ENCODE measurements at regions not wholly inside any gene's neighbourhood (a gene's known extent, or its start where the extent isn't known, plus 50 kb on each side); places are given as distances from the start of the nearest gene placed in this dataset.

DNA sequence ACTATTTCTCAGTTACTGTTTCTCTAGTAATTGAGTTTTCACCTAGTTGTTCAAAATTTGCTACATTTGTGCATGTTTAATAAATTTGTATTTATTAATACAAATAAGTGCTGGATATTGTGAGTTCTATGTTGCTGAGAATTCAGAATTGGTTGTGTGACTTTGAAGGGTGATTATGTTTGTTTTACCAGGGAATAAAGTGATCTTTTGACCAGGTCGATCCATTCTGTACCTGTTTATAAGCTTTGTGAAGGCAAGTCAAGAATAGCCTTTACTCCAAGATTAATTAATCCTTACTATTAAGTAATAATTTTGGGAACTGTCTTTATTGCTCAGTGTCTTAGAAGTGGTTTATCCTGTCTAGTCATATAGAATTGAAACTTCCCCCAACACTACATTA is 230.0 kb upstream of the GYPC start:
- no peak overlapping the region for H3K4me3 ChIP-seq
- TF ChIP-seq, protein P1, sequence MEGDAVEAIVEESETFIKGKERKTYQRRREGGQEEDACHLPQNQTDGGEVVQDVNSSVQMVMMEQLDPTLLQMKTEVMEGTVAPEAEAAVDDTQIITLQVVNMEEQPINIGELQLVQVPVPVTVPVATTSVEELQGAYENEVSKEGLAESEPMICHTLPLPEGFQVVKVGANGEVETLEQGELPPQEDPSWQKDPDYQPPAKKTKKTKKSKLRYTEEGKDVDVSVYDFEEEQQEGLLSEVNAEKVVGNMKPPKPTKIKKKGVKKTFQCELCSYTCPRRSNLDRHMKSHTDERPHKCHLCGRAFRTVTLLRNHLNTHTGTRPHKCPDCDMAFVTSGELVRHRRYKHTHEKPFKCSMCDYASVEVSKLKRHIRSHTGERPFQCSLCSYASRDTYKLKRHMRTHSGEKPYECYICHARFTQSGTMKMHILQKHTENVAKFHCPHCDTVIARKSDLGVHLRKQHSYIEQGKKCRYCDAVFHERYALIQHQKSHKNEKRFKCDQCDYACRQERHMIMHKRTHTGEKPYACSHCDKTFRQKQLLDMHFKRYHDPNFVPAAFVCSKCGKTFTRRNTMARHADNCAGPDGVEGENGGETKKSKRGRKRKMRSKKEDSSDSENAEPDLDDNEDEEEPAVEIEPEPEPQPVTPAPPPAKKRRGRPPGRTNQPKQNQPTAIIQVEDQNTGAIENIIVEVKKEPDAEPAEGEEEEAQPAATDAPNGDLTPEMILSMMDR (IDR thresholded peaks at IDR 0.05), result no peak
- TF ChIP-seq POLR2A (IDR thresholded peaks at IDR 0.05), result no peak
- no peaks in the 10 kb centered on the region for H3K9me3 ChIP-seq
- no peaks in the 10 kb centered on the region for H3K36me3 ChIP-seq (ENCODE audit: low read depth, missing control alignments)
- no peak overlapping the region for H3K27ac ChIP-seq
- WGBS, 2 donors, result 79 to 88% methylated on average over 1 of the region's 1 CpG
- H3K4me1 ChIP-seq, result no peaks in the 10 kb centered on the region
- no peak for DNase-seq
- intact Hi-C loops (cut with DNase I; ENCODE audit: low total_unique reads), result no loop called here
- H3K27me3 ChIP-seq, result no peaks in the 10 kb centered on the region

- no peak overlapping the region for H3K27ac ChIP-seq
- no peaks in the 10 kb centered on the region for H3K27me3 ChIP-seq
- H3K4me1 ChIP-seq, result no peaks in the 10 kb centered on the region
- no peak for DNase-seq
- no peaks in the 10 kb centered on the region for H3K36me3 ChIP-seq (ENCODE audit: low read depth, missing control alignments)
- no peaks in the 10 kb centered on the region for H3K9me3 ChIP-seq
- no peak for TF ChIP-seq POLR2A (IDR thresholded peaks at IDR 0.05)
- TF ChIP-seq, protein P1 (IDR thresholded peaks at IDR 0.05), result no peak
- intact Hi-C loops (cut with DNase I; ENCODE audit: low total_unique reads), result no loop called here
- no peak overlapping the region for H3K4me3 ChIP-seq
Measured at GRCh38 chr2:126429103-126429502, 226.9 kb upstream of the GYPC start.

- intact Hi-C loops (cut with DNase I; ENCODE audit: low total_unique reads), result no loop called here
- Histone ChIP-seq H3K9me3 (no peaks in the 10 kb centered on the region), H3K36me3 (ENCODE audit: low read depth, missing control alignments) (no peaks in the 10 kb centered on the region), H3K27ac (no peak overlapping the region), H3K4me1 (no peaks in the 10 kb centered on the region), H3K4me3 (no peak overlapping the region), H3K27me3 (no peaks in the 10 kb centered on the region)
- TF ChIP-seq POLR2A (IDR thresholded peaks at IDR 0.05), result no peak
- TF ChIP-seq, protein P1 (IDR thresholded peaks at IDR 0.05), result no peak
- 81% methylated on average over 4 of the region's 4 CpGs for WGBS, 2 donors
- DNase-seq, result no peak
Measured at GRCh38 chr2:126431136-126431535, 224.8 kb upstream of the GYPC start.

DNA sequence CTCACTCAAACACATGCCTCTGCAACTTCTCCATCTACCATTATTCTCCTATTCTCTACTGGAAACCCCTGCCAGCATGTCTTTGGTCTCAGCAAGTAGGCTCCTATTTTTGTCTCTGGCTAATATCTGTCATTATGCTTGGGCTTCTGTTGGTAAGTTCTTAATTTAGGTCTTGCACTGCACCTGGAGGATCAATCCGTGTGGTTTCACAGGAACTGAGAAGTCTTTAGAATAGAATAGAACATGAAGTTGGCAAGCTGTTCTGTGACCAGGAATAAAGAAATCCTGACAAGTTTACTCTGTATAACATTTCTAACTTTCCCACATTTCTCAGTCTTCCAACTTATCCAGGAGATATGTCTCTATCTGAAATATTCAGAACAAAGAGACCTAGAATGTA is 219.5 kb upstream of the GYPC start:
- TF ChIP-seq POLR2A (IDR thresholded peaks at IDR 0.05), result no peak
- TF ChIP-seq, protein P1 (IDR thresholded peaks at IDR 0.05), result no peak
- Histone ChIP-seq H3K27me3 (no peaks in the 10 kb centered on the region), H3K9me3 (no peaks in the 10 kb centered on the region), H3K36me3 (ENCODE audit: low read depth, missing control alignments) (no peaks in the 10 kb centered on the region), H3K27ac (no peak overlapping the region), H3K4me1 (no peaks in the 10 kb centered on the region), H3K4me3 (no peak overlapping the region)
- intact Hi-C loops (cut with DNase I; ENCODE audit: low total_unique reads), result no loop called here
- 36 to 50% methylated on average over 1 of the region's 1 CpG for WGBS, 2 donors
- DNase-seq, result no peak

GRCh38 chr2:126437016-126437415 is 218.9 kb upstream of the GYPC start:
- Histone ChIP-seq H3K9me3 (no peaks in the 10 kb centered on the region), H3K27me3 (no peaks in the 10 kb centered on the region), H3K27ac (no peak overlapping the region), H3K4me1 (no peaks in the 10 kb centered on the region), H3K36me3 (ENCODE audit: low read depth, missing control alignments) (no peaks in the 10 kb centered on the region), H3K4me3 (no peak overlapping the region)
- no peak for DNase-seq
- TF ChIP-seq, protein P1 (IDR thresholded peaks at IDR 0.05), result no peak
- no peak for TF ChIP-seq POLR2A (IDR thresholded peaks at IDR 0.05)
- intact Hi-C loops (cut with DNase I; ENCODE audit: low total_unique reads), result no loop called here
- WGBS, 2 donors, result 83 to 84% methylated on average over 6 of the region's 6 CpGs
